Upper lobe of left lung (tissue), 6 donors: ENCODE measurements at regions not wholly inside any gene's neighbourhood (a gene's known extent, or its start where the extent isn't known, plus 50 kb on each side); places are given as distances from the start of the nearest gene placed in this dataset.

ENCODE experiments used
- ATAC-seq, 2 donors: fragments of 200-7000 bp; cut with Tn5 transposase; one replicate each; pipeline ENCODE4 v1.9.1; 2022; ENCODE audit warnings: mild to moderate bottlenecking in 2 of 2, moderate library complexity in 2 of 2; ENCODE audit not compliant: low FRiP score in 2 of 2
- DNase-seq, 2 donors: peaks; one replicate each; pipeline ENCODE4 v3.0.0-alpha.2; 2019 to 2020
- H3K27ac ChIP-seq, 4 donors: fragments of 200-600 bp; sonication (generic); one replicate each; pipeline ENCODE4 v1.5.1; 2016 to 2019
- H3K27me3 ChIP-seq, 4 donors: fragments of 200-600 bp; sonication (generic); one replicate each; pipeline ENCODE4 v1.5.1; 2017 to 2019
- H3K36me3 ChIP-seq, 4 donors: fragments of 200-600 bp; sonication (generic); one replicate each; pipeline ENCODE4 v1.5.1; 2016 to 2019
- H3K4me1 ChIP-seq, 4 donors: fragments of 200-600 bp; sonication (generic); one replicate each; pipeline ENCODE4 v1.5.1; 2018 to 2019
- H3K4me3 ChIP-seq, 4 donors: fragments of 200-600 bp; sonication (generic); one replicate each; pipeline ENCODE4 v1.5.1; 2017 to 2019; ENCODE audit warnings: mild to moderate bottlenecking in 2 of 4, moderate library complexity in 1 of 4
- H3K9me3 ChIP-seq, 4 donors: fragments of 200-600 bp; sonication (generic); one replicate each; pipeline ENCODE4 v1.5.1; 2018 to 2019
- EP300 ChIP-seq, 4 donors: sonication (generic); formaldehyde crosslinking; IDR thresholded peaks; one replicate each; pipeline ENCODE4 v1.5.1; 2017; ENCODE audit warnings: antibody characterized with exemption in 4 of 4, control low read depth in 2 of 4
- POLR2A ChIP-seq, 4 donors: fragments of 450-650 bp; IDR thresholded peaks; one replicate each; pipeline ENCODE4 v1.5.1; 2016 to 2017; ENCODE audit warnings: antibody characterized with exemption in 4 of 4, mild to moderate bottlenecking in 2 of 4
- POLR2AphosphoS5 ChIP-seq, 2 donors: sonication (generic); formaldehyde crosslinking; IDR thresholded peaks; one replicate each; pipeline ENCODE4 v1.5.1; 2017; ENCODE audit warnings: antibody characterized with exemption in 2 of 2
- WGBS, 2 donors: methylation state at CpG; one replicate each; pipeline ENCODE4 v1.1.5; 2017 to 2018; 5-methylcytosine and 5-hydroxymethylcytosine counted together
- TF ChIP-seq, protein P1 (sequence below), 6 experiments: fragments of 450-650 bp in 4 of 6; fragments of 200-600 bp in 2 of 6; sonication (generic) in 2 of 6; IDR thresholded peaks; one replicate each; pipeline ENCODE4 v1.5.1; 2016 to 2019; ENCODE audit warnings: antibody characterized with exemption in 6 of 6
- donor health status: DM: no; HTN: no; CAD: no; lungs with moderate emphysema.
- donor health status: DM: no; HTN: yes; CAD: no; lungs with severe emphysema.

DNA sequence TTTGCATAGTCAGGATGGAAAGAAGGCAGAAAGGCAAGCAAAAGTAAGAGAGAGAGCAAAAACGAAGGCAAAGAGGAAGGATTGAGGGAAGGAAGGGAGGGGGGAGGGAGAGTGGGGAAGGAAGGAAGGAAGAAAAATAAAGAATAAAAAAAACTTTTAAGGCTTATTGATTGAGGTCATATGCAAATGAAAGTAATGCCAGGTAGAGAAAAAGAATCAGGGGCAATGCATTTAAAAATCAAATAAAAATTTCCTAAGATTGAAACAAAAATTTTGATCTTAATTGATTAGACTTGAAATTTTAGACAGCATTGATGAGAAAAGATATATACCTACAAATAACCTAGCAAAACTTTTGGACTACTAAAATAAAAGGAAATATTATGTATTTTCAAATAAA is 153.9 kb upstream of the KIF2B start:
- Histone ChIP-seq H3K36me3 (no peaks in the 10 kb centered on the region), H3K27me3 (no peaks in the 10 kb centered on the region), H3K9me3 (peaks cover 0 to 4% (median 0%) of the 10 kb centered on the region in 4 donors), H3K4me1 (no peaks in the 10 kb centered on the region), H3K4me3 (no peak overlapping the region), H3K27ac (no peak overlapping the region)
- ATAC-seq (no peak), DNase-seq (no peak)
- no peak for TF ChIP-seq POLR2A (IDR thresholded peaks at IDR 0.05)
- TF ChIP-seq EP300 (IDR thresholded peaks at IDR 0.05): no peak
- no peak for TF ChIP-seq POLR2AphosphoS5 (IDR thresholded peaks at IDR 0.05)
- TF ChIP-seq, protein P1, sequence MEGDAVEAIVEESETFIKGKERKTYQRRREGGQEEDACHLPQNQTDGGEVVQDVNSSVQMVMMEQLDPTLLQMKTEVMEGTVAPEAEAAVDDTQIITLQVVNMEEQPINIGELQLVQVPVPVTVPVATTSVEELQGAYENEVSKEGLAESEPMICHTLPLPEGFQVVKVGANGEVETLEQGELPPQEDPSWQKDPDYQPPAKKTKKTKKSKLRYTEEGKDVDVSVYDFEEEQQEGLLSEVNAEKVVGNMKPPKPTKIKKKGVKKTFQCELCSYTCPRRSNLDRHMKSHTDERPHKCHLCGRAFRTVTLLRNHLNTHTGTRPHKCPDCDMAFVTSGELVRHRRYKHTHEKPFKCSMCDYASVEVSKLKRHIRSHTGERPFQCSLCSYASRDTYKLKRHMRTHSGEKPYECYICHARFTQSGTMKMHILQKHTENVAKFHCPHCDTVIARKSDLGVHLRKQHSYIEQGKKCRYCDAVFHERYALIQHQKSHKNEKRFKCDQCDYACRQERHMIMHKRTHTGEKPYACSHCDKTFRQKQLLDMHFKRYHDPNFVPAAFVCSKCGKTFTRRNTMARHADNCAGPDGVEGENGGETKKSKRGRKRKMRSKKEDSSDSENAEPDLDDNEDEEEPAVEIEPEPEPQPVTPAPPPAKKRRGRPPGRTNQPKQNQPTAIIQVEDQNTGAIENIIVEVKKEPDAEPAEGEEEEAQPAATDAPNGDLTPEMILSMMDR (IDR thresholded peaks at IDR 0.05): no peak
- 43 to 65% methylated on average over 1 of the region's 1 CpG for WGBS, 2 donors

DNA sequence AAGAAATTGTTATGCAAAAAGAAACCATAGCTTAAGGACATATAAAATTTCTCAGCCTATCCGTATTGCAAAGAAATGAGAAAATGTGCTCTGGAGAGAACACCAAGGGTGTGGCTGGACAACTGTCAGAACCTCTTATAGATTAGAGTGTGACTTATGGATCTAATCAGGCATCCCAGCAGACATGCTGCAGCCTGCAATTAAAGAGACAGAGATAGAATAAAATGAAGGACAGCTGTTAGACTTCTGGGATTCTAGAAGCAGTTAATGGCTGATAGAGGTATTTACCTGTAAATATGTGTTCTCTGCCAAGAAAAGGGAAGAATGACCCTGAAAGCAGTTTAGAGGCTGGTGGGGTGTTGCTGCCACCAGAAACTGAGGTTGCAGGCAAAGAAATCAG is 160.1 kb upstream of the KIF2B start:
- no peaks in the 10 kb centered on the region for H3K4me1 ChIP-seq
- H3K4me3 ChIP-seq: no peak overlapping the region
- H3K27ac ChIP-seq: no peak overlapping the region
- TF ChIP-seq EP300 (IDR thresholded peaks at IDR 0.05): no peak
- no peak for TF ChIP-seq POLR2A (IDR thresholded peaks at IDR 0.05)
- TF ChIP-seq, protein P1 (IDR thresholded peaks at IDR 0.05): no peak
- no peak for TF ChIP-seq POLR2AphosphoS5 (IDR thresholded peaks at IDR 0.05)
- H3K9me3 ChIP-seq: peaks cover 0 to 3% (median 0%) of the 10 kb centered on the region in 4 donors
- no peaks in the 10 kb centered on the region for H3K27me3 ChIP-seq
- DNase-seq (no peak), ATAC-seq (no peak)
- 70 to 88% methylated on average over 1 of the region's 1 CpG for WGBS, 2 donors
- H3K36me3 ChIP-seq: no peaks in the 10 kb centered on the region

DNA sequence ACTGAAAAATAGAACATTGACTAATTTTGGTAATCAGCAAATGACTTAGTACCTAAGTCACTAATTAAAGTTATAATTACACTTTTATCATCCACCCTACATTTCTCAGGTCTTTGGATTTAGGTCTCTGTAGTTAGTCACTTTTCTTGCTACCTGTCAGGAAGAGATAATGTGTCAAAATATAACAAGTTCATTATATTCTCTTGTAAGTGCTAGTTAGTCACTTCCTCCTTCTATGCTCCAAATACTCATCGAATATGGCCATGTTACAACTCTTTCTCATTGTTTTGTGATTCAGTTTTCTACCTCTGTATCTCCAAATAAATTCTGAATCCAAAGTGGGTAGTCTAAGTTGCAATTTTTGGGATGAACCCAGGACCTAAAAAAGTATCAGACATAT is 163.5 kb upstream of the KIF2B start:
- TF ChIP-seq, protein P1 (IDR thresholded peaks at IDR 0.05): no peak
- TF ChIP-seq EP300 (IDR thresholded peaks at IDR 0.05) (no peak), POLR2A (IDR thresholded peaks at IDR 0.05) (no peak), POLR2AphosphoS5 (IDR thresholded peaks at IDR 0.05) (no peak)
- WGBS, 2 donors: 66 to 69% methylated on average over 1 of the region's 1 CpG
- DNase-seq: no peak
- no peak overlapping the region for H3K4me3 ChIP-seq
- H3K27ac ChIP-seq: no peak overlapping the region
- H3K27me3 ChIP-seq: no peaks in the 10 kb centered on the region
- no peak for ATAC-seq
- H3K4me1 ChIP-seq: no peaks in the 10 kb centered on the region
- no peaks in the 10 kb centered on the region for H3K9me3 ChIP-seq
- H3K36me3 ChIP-seq: no peaks in the 10 kb centered on the region

DNA sequence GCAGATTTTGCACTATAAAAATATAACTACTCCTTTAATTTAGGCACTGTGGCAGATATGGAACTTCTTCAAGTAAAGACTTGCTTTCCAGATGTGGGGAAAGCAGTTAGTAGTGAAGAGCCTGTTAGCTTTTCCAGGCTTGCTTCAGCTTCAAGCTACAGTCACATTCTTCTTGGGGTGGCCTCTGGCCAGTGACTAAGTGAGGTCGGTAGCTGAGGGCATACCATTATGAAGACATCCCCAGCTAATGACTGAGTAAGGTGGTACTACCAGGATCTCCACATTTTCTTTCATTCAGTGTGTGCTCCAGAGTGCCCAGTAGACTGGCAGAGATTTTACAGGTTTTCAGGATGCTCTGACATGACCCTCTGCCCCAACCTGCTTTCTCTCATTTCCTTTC is 167.1 kb upstream of the KIF2B start:
- H3K36me3 ChIP-seq: no peaks in the 10 kb centered on the region
- H3K9me3 ChIP-seq: no peaks in the 10 kb centered on the region
- H3K27me3 ChIP-seq: no peaks in the 10 kb centered on the region
- ATAC-seq: no peak
- no peaks in the 10 kb centered on the region for H3K4me1 ChIP-seq
- 58 to 80% methylated on average over 1 of the region's 1 CpG for WGBS, 2 donors
- no peak overlapping the region for H3K4me3 ChIP-seq
- DNase-seq: no peak
- no peak overlapping the region for H3K27ac ChIP-seq
- TF ChIP-seq POLR2AphosphoS5 (IDR thresholded peaks at IDR 0.05) (no peak), EP300 (IDR thresholded peaks at IDR 0.05) (no peak), POLR2A (IDR thresholded peaks at IDR 0.05) (no peak)
- TF ChIP-seq, protein P1 (IDR thresholded peaks at IDR 0.05): no peak

DNA sequence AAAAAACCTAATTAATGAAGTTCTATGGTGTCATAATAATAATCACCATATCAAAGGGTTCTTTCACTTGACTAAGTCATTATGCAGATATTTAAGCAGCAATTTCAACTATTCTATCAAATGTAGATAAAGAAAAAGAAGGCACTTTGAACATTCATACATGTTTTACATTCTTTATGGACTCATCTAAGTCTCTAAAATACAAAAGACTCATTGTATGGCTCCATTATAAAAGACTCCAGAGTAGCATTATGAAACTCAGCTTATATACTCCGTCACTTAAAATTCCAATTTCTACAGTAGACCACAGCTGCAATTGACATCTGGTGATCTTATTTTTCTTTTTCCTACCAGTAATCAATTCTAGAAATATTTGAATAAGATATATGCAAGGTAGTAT is 173.5 kb upstream of the KIF2B start:
- no peak for TF ChIP-seq POLR2A (IDR thresholded peaks at IDR 0.05)
- no peak for TF ChIP-seq EP300 (IDR thresholded peaks at IDR 0.05)
- no peak for TF ChIP-seq POLR2AphosphoS5 (IDR thresholded peaks at IDR 0.05)
- no peaks in the 10 kb centered on the region for H3K27me3 ChIP-seq
- no peak overlapping the region for H3K27ac ChIP-seq
- WGBS, 2 donors: 81 to 95% methylated on average over 1 of the region's 1 CpG
- no peaks in the 10 kb centered on the region for H3K9me3 ChIP-seq
- H3K4me1 ChIP-seq: no peaks in the 10 kb centered on the region
- no peak overlapping the region for H3K4me3 ChIP-seq
- DNase-seq (no peak), ATAC-seq (no peak)
- no peaks in the 10 kb centered on the region for H3K36me3 ChIP-seq
